GM19438 (cell line): ENCODE measurements at regions not wholly inside any gene's neighbourhood (a gene's known extent, or its start where the extent isn't known, plus 50 kb on each side); places are given as distances from the start of the nearest gene placed in this dataset.

Experiments
- ATAC-seq: cut with Tn5 transposase; IDR thresholded peaks from one replicate; pipeline ENCODE4 v1.9.1; 2021; ENCODE audit warnings: low read depth; ENCODE audit not compliant: unreplicated experiment

- no peak for ATAC-seq
Measured at GRCh38 chr14:58923751-58924405, 264.6 kb upstream of the DAAM1 start.

- ATAC-seq = no peak
Measured at GRCh38 chr14:58941629-58942028, 246.8 kb upstream of the DAAM1 start.

- no peak for ATAC-seq
Measured at GRCh38 chr14:58942516-58942915, 246.0 kb upstream of the DAAM1 start.

- no peak for ATAC-seq
Measured at GRCh38 chr14:58944343-58944967, 244.0 kb upstream of the DAAM1 start.

GRCh38 chr14:58944968-58945356 is 243.5 kb upstream of the DAAM1 start:
- ATAC-seq = no peak

GRCh38 chr14:58946431-58946830 is 242.0 kb upstream of the DAAM1 start:
- ATAC-seq = no peak

- ATAC-seq = no peak
Measured at GRCh38 chr14:58947156-58947555, 241.3 kb upstream of the DAAM1 start.

GRCh38 chr14:58947814-58948445 is 240.5 kb upstream of the DAAM1 start:
- no peak for ATAC-seq

- no peak for ATAC-seq
Measured at GRCh38 chr14:58950555-58950954, 237.9 kb upstream of the DAAM1 start.

- ATAC-seq = no peak
Measured at GRCh38 chr14:58951143-58951542, 237.3 kb upstream of the DAAM1 start.

GRCh38 chr14:58954052-58954451 is 234.4 kb upstream of the DAAM1 start:
- ATAC-seq = no peak

GRCh38 chr14:58954901-58955861 is 233.3 kb upstream of the DAAM1 start:
- ATAC-seq = no peak

- ATAC-seq = no peak
Measured at GRCh38 chr14:58961045-58961731, 227.3 kb upstream of the DAAM1 start.

- ATAC-seq = no peak
Measured at GRCh38 chr14:58963873-58964597, 224.4 kb upstream of the DAAM1 start.

GRCh38 chr14:58964598-58964928 is 223.9 kb upstream of the DAAM1 start:
- ATAC-seq = no peak

GRCh38 chr14:58965601-58966000 is 222.9 kb upstream of the DAAM1 start:
- ATAC-seq = no peak

GRCh38 chr14:58966997-58967396 is 221.5 kb upstream of the DAAM1 start:
- ATAC-seq = no peak

GRCh38 chr14:58969951-58970751 is 218.3 kb upstream of the DAAM1 start:
- ATAC-seq = no peak
